GM18517 (cell line): ENCODE measurements at regions not wholly inside any gene's neighbourhood (a gene's known extent, or its start where the extent isn't known, plus 50 kb on each side); places are given as distances from the start of the nearest gene placed in this dataset.

ENCODE experiments used
- ATAC-seq: cut with Tn5 transposase; IDR thresholded peaks from one replicate; pipeline ENCODE4 v1.9.1; 2021; ENCODE audit warnings: mild to moderate bottlenecking, moderate library complexity; ENCODE audit not compliant: unreplicated experiment

DNA sequence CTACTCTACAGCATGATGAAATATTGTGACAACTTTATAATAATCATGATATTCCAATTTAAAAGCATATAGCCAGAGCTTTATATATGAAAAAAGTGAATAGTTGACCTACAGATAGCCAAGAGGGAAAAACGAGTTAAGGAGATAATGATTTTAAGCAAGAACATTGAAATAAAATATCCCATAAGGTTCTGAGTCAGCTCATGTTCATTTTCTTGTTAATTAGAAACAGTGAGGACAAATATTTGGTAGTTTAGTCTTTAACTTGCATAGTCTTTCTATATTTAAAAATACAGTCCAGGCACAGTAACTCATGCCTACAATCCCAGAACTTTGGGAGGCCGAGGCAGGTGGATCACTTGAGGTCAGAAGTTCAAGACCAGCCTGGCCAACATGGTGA is 55.8 kb upstream of the CDH6 start:
- ATAC-seq = no peak

DNA sequence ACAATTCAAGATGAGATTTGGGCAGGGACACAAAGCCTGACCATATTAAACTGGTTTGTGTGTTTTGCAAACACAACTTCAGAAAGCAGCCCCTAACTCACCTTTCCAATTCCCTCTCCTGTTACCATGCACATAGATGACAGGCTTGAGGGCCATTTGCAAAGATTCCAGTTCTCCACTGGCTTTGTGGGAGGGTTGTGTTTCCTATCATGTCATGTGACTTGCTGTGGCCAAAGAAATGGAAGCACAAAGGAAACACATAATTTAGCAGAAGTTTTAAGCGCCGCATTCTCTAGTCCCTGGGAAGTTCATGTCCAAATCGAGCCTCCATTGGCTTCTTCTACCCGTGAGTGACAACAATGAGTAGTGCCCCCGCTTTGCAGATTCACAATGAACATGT is 57.9 kb upstream of the CDH6 start:
- no peak for ATAC-seq

DNA sequence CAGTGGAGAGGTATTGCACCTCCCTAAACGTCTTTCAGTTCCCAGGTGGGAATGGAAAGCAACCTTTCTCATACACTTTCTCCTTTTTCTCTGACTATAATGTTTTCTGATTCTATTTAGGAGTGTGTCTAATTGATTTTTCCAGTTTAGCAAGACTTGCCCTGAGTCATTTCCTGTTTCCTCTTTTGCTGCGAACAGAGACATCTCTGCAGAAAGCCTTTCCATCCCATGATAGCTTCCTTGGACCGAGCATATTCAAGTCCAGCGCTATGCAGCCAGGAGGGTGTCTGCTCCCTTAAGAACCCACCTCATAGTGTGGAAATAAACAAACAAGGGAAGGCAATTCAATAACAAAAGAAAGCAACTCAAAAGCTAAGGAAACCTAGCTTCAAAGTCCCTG is 60.0 kb upstream of the CDH6 start:
- ATAC-seq = no peak

DNA sequence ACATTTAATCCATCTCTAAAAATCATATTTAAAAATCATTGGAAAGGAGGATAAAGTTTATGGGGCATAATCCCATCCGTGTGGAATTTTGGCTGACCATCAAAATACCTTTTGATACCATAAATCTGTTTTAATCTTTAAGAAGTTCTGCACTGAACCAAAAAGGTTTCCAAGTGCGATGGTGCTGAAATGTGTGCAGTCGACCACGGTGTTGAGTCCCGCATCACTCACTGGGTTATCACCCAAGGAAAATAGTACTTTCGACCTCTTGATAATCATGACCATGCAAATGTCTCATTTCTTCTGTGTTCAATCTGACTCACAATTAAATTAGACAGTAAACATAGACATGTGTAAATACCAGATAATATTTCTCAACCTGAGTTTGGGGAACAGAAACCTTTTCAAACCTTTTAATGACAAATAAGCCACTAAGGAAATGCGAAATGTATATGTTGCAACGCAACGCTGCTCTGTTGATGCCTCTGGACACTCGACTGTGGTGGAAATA is 62.0 kb upstream of the CDH6 start:
- ATAC-seq = no peak

DNA sequence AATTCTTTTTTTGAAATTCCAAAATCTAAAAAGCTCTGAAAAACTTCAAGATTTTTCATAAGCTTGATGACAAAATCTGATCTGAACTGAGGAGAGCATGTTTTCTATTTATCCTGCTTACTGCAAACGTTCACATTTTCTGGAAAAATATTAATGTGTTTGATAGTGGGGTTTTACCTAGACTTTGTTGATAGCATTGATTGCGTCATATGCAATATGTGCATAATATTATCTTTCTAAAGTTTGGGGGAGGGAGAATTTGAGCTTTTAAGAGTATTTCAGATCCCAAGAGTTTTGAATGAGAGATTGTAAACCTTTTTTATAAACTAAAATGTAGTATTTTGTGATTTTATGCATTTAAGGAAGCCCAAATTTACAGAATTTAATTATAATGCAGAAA is 62.8 kb upstream of the CDH6 start:
- ATAC-seq = no peak

DNA sequence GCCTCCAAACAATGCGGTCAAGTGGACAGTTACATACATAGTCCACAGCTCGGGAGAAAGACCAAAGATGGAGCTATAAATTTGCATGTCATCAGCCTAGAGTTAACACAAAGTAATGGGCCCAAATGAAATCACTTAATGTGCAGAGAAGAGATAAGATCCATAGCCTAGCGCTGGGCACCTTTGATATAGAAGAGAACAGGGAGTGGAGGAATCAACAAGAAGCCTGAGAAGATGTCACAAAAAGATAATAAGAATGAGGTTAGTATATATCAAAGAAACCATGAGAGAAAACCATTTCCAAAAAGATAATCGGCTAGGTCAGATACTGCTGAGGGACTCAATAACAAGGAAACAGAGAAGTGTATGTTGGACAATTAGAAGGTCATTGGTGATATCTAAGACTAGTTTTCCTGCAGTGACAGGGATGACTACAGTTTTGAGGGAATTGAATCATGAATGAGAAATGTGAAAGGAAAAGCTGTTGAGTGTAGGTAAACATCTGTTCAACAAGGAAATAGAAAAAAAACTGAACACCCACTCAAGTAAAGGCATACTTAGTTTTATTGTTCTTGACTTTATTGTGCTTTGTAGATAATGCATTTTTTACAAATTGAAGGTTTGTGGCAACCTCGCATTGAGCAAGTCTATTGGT is 68.7 kb upstream of the CDH6 start:
- ATAC-seq = no peak

DNA sequence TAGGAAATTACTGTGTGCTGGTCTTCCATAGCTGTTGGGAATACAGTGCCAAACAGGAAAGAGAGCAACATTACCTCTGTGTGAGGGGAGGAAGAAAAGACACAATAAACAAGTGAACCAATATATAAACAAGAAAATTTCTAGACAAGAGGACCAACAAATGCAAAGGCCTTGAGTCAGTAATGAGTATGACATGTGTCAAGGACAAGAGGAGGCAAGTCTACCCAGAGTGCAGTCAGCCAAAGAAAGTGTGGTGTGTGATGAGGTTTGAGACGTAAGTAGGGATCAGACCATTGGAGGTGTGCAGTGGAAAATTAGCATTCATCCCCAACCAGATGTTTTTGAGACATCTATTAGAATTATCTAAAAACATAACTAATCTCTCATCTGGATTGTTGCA is 69.5 kb upstream of the CDH6 start:
- ATAC-seq = no peak

DNA sequence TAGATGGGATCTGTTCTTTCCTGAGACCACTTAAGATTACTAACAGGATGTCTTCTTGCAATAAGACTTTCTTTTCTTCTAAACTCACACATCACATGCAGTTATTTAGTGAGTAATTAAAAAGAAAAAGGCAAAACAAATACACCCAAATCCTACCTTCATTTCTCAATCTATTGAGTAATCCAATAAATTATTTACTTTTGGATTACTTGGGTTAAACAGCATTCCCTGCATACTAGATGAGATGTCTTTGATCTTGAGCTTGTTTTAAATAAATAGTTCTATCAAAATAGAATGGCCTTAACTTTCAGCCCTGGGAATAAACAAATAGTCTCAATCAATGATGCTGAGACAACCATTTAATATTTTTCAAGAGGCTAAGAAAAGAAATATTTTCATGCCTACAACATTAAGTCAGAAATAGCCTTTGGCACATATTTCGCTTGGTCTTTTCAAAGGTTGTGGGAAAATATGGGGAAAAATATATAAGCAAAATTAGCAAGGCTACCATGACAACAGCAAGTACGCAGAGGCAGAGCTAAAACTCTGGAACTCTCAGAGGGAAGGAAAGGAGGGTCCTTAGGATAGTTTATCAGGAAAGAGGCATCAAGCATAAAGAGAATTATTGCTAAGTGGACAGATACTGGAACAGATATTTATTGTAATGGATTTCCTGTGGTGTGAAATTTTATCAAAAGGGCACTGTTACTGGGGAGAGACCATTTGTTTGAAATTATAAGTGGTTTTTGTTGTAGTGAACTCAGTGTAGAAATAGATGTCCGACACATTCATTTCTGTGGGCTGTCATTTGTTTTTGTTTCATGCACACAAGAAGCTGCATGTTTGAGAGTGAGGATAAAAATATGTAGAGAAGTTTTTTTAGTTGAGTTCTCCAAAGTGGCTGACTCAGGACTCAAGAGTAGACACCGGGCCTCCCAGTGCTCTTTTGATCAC is 70.2 kb upstream of the CDH6 start:
- ATAC-seq = no peak

DNA sequence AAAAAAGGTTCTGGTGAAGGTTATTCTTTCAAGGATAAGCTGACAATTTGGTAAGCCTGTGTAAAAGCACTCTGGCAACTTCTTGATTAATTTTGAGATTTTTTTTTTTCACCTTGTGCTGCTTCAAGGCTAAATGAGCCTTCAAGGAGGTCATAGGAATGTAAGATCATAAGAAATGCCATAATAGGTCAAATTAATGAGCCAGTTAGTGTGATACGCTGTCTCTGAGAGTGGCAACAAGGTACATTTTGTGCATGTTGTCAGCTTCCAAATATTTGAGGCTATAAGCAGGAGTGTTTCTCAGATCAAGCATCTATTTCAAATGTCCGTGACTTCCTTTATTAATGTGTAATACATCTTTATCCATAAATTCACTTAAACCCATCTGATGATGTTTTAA is 72.3 kb upstream of the CDH6 start:
- no peak for ATAC-seq

DNA sequence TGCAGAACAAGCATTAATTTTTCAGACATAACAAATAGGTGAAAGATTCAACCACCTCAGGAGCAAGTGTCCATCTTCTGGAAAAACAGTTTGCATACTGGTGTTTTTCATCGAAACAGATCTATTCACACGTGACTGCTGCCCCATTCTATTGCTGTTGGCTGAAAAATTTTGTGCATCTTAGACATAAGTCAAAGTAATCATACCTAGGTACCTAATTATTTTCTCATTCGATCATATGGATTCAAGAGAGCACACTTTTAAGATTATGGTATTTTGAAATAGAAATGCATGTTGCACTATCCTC is 72.9 kb upstream of the CDH6 start:
- no peak for ATAC-seq

DNA sequence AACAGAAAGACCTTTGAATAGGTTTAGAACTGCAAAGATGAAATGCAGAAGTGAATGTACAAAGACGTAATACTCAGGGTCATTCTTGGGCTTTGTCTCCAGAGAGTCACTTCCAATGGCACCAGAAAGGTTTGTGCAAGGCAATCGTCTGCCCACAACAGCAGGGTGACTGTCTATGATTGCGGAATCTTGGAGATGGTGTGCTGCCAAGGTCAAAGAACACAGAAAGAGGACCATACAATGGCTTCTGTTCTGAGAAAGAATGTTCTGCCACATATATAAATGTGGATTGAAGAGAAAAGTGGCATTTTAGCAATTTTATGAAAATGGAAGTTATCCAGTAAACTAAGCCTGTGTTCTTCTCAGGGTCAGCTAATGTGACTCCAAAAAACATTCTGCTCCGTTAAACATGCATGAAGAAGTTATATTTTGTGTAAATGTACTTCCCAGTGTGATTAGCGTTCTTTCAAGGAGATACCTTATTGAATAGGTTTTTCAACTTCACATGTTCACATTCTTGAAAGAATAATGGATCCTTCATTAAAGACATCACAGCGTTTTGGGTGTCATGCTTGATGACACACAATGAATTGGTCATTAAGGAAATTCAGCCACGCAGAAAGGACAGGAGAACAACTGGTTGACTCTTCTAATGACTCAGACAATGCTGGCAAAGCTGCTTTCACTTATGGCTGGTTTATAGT is 73.4 kb upstream of the CDH6 start:
- ATAC-seq = no peak

DNA sequence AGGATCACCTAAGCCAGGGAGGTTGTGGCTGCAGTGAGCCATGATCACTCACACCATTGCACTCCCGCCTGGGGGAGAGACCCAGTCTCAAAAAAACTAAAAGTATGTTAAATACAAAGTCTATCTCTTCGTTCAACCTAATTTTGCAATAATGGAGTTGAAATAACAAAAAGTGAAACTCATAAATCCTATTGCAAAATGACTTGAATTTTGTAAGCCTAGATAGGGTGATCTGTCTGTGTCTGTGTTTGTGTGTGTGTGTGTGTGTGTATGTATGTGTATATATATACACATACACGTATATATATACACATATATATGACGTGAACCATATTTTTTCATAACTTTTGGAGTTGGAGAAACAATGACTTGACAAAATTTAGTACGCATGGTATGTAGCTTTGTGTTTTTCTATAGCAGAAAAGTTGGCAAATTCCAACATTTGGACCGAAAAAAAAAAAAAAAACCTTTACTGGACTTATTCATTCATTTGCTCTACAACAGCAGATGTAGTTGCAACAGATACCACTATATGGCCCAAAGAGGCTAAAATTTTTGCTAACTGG is 76.9 kb upstream of the CDH6 start:
- no peak for ATAC-seq

DNA sequence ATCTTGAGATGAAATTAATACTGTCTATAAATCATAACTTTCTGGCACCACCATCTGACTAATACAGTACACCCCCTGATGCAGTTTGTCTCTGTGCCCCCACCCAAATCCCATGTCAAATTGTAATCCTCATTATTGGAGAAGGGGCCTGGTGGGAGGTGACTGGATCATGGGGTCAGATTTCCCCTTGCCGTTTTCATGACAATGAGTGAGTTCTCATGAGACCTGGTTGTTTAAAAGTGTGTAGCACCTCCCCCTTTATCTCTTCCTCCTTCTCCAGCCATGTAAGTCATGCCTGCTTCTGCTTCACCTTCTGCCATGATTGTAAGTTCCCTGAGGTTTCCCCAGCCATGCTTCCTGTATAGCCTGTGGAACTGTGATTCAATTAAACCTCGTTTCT is 78.7 kb upstream of the CDH6 start:
- no peak for ATAC-seq

DNA sequence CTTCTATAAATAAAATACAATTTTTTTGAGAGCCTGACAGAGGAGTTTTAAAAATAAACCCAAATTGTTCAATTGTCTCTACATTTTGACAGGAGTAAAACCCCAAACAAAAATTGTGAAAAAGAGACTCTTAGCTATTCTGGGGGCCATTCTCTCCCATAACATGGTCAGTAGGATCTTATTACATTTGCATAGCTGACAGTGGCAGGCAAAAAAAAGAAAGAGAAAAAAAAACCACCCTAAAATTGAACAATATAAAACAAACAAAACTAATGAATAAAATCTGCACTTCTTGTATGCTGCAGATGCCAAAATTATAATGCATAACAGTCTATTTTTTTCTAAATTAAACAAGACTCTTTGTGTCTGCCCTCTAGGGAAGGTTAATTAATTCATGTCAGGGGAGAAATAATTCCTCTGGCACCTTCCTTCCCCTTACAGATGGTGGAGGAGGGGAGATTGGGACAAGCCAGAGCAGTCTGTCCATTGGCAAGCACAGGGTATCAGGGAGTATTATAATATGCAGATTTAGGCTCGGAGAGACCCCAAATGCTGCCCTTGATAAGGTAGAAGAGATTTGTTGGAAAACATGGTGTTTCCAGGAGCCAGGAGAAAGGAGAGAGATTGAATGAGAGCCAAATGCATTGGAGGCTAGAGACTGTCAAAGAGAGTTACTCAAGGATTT is 79.7 kb upstream of the CDH6 start:
- no peak for ATAC-seq

DNA sequence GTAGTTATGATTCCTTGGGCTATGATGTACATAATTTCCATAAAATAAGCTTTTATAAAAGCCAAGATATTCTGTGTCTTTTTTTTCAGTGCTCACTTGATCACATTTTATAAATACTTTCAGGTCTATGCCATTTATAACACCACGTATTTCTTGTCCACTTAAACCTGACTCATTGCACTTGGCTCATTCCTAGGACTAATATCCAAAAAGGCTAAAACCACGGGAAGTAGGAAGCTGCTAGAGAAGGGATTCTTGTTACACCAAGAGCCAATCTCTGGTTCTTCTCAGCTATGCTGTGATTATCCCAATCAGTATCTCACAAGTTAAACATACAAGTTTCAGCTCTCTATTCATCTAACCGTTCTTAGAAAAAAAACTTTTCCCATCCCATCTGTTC is 80.4 kb upstream of the CDH6 start:
- ATAC-seq = no peak

DNA sequence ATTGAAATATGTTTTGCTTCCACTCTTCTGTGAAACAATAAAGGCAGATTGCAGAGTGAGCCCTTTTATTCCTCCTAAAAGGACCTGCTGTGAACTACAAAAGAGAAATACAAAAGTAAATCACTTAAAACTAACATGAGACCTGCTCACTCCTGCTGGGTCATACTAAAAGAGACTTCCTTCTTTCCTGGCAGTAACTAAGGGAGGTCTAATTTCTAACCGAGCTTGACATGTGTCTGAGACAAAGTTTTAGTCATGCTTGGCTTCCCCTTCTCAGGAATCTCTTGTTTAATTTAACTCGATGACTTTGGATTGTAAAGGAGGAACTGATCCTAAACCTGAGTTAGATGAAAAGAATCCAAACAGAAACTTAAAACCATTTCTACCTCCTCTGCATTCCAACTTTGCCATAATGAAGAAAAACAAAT is 86.4 kb upstream of the CDH6 start:
- ATAC-seq = no peak

DNA sequence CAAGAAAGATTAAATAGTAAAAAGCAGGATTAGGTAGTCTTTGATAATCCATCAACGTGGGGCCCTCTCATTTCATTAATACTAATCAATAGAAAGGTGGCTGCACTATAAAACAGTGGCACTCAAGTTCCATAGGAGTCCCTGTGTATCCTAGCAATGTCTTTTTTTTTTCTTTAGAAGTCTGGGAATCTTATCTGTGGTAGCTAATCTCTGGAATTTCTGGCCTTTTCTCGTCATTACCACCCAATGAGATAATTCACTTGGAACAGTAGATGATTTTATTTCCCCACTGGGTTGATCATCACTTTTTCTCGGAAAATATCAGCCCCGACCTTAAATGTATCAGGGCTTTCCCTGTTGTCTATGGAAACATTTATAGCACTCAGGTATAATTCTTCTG is 86.8 kb upstream of the CDH6 start:
- ATAC-seq = no peak

DNA sequence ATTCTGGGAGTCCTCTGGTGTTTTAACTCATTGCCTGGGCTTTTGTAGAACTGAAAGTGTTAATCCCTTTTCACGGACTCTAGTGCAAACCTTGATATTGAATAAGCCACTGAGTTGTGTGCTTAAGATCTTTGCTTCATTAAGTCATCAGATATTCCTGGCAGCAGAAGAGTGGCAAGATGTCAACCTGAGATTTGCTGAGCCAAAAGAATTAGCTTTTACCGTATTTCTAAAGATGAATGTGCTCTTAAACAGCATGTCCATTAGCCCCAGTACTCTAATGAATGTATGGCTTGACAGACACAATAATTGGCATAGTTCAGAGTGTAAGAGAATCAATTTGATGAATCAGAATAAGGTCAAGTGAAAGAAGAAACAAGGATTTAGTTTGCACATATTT is 87.2 kb upstream of the CDH6 start:
- no peak for ATAC-seq

DNA sequence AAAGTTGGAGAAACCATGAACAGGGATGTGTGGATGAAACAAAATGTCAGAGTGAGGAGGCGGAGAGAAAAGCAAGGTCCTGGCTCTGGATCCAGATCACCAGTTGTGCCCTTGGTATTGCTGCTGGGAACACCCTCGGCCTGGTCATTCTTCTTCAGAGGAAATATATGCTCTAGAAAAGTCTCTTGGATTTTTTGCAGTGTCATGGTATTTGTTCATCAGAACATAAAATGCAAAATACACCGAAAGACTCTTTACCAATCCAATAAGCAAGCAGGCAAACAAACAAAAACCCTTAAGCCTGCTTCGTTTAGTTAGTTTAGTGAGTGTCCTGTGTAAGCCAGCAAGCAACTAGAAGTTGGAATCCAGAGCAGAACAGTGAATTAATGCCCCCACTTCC is 88.7 kb upstream of the CDH6 start:
- no peak for ATAC-seq

DNA sequence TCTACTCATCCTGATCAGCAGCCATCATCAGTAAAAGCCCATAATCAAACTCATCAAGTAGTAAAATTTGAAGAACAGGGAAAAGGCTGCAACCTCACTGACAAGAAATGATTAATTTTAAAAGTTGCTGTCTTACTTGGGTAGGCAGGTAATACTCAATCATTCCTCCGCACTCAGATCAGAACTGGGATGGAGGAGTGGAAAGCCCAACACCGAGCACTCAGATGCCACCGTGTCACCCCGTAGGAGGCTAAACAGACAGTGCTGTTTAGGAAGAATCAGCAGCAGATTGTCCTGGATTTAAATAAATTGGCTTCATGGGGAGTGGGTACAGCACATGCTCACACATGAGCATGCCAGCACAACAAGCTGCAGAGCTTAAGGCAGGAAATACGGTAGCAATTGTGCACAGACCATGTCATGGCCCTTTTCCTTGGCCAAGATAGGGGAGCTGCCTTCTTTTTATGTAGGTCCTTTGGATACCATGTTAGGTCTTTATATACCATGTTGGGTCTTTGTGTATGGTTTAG is 92.6 kb upstream of the CDH6 start:
- ATAC-seq = no peak
